Transverse colon (tissue), 4 donors: ENCODE measurements at regions not wholly inside any gene's neighbourhood (a gene's known extent, or its start where the extent isn't known, plus 50 kb on each side); places are given as distances from the start of the nearest gene placed in this dataset.

Experiments used
- DNase-seq: peaks from one replicate; pipeline ENCODE4 v3.0.0-alpha.2; 2019
- H3K27ac ChIP-seq, 4 donors: fragments of 200-600 bp; sonication (generic); 2 replicates each; pipeline ENCODE4 v1.5.1; 2016 to 2018; ENCODE audit warnings: inconsistent platforms in 4 of 4
- H3K27me3 ChIP-seq: fragments of 200-600 bp; sonication (generic); 2 replicates; pipeline ENCODE4 v1.5.1; 2017; ENCODE audit warnings: inconsistent platforms
- H3K36me3 ChIP-seq, 4 donors: fragments of 200-600 bp; sonication (generic); 2 replicates each; pipeline ENCODE4 v1.5.1; 2017 to 2019; ENCODE audit warnings: inconsistent platforms in 4 of 4
- H3K4me1 ChIP-seq, 4 donors: fragments of 200-600 bp; sonication (generic); 2 replicates each; pipeline ENCODE4 v1.5.1; 2017 to 2020; ENCODE audit warnings: inconsistent platforms in 4 of 4
- H3K4me3 ChIP-seq, 4 donors: fragments of 200-600 bp; sonication (generic); 1 replicate in 1 of 4; 2 replicates in 3 of 4; pipeline versions ENCODE4 v1.5.1 to v1.6.1; 2017 to 2019; ENCODE audit warnings: inconsistent platforms in 4 of 4
- H3K9me3 ChIP-seq, 2 donors: fragments of 200-600 bp; sonication (generic); 2 replicates each; pipeline ENCODE4 v1.5.1; 2017 to 2019; ENCODE audit warnings: inconsistent platforms in 2 of 2
- CTCF ChIP-seq, 5 experiments: fragments of 200-600 bp in 3 of 5; fragments of 450-650 bp in 2 of 5; sonication (generic) in 3 of 5; IDR thresholded peaks; 1 replicate in 2 of 5; 2 replicates in 3 of 5; pipeline ENCODE4 v1.5.1; 2016 to 2017; ENCODE audit warnings: antibody characterized with exemption in 5 of 5, inconsistent platforms in 3 of 5, mild to moderate bottlenecking in 2 of 5, moderate library complexity in 1 of 5
- EP300 ChIP-seq: sonication (generic); formaldehyde crosslinking; IDR thresholded peaks from one replicate; pipeline ENCODE4 v1.6.1; 2017; ENCODE audit warnings: antibody characterized with exemption, low read depth
- POLR2A ChIP-seq: fragments of 450-650 bp; IDR thresholded peaks from one replicate; pipeline ENCODE4 v1.6.1; 2016; ENCODE audit warnings: antibody characterized with exemption, mild to moderate bottlenecking, moderate library complexity
- POLR2AphosphoS5 ChIP-seq, 3 donors: sonication (generic); formaldehyde crosslinking; IDR thresholded peaks; one replicate each; pipeline ENCODE4 v1.6.1; 2016; ENCODE audit warnings: antibody characterized with exemption in 3 of 3
- WGBS, 2 donors: methylation state at CpG; one replicate each; pipeline ENCODE4 v1.1.5; 2018; ENCODE audit warnings: low coverage in 1 of 2; 5-methylcytosine and 5-hydroxymethylcytosine counted together
- in situ Hi-C, 4 donors: fragments of 200-750 bp; cut with MboI; loops; one replicate each; pipeline versions ENCODE4 v1.15.0 to v1.15.1; 2017; ENCODE audit warnings: low sequenced_read_pairs in 3 of 4, low pct_ligation_motif_present in 1 of 4, low pct_unique_long_range_greater_than_20kb in 1 of 4
- intact Hi-C: fragments of 100-400 bp; cut with DNase I; formaldehyde crosslinking; loops from one replicate; pipeline ENCODE4 v1.15.1; 2023; ENCODE audit warnings: low total_unique reads

GRCh38 chr4:175419236-175419718, 392.8 kb downstream of the GPM6A start:
- 69 to 71% methylated on average over 2 of the region's 2 CpGs for WGBS, 2 donors
- H3K27me3 ChIP-seq = no peaks in the 10 kb centered on the region
- H3K4me3 ChIP-seq = no peak overlapping the region
- TF ChIP-seq EP300 = no peak
- TF ChIP-seq POLR2A = no peak
- TF ChIP-seq CTCF (IDR thresholded peaks at IDR 0.05) = no peak
- no peak for TF ChIP-seq POLR2AphosphoS5 (IDR thresholded peaks at IDR 0.05)
- H3K27ac ChIP-seq = no peak overlapping the region
- in situ Hi-C loops (no loop called here), intact Hi-C loops (no loop called here)
- no peaks in the 10 kb centered on the region for H3K36me3 ChIP-seq
- H3K4me1 ChIP-seq = no peaks in the 10 kb centered on the region
- DNase-seq = no peak
- H3K9me3 ChIP-seq = peaks cover 3 to 9% of the 10 kb centered on the region in 2 donors

- intact Hi-C loops (no loop called here), in situ Hi-C loops (no loop called here)
- 44 to 46% methylated on average over 3 of the region's 3 CpGs for WGBS, 2 donors
- no peak for TF ChIP-seq POLR2A
- TF ChIP-seq EP300 = no peak
- no peak for TF ChIP-seq CTCF (IDR thresholded peaks at IDR 0.05)
- no peak for TF ChIP-seq POLR2AphosphoS5 (IDR thresholded peaks at IDR 0.05)
- no peaks in the 10 kb centered on the region for H3K4me1 ChIP-seq
- no peaks in the 10 kb centered on the region for H3K36me3 ChIP-seq
- no peak overlapping the region for H3K4me3 ChIP-seq
- H3K9me3 ChIP-seq = peaks cover 0 to 5% of the 10 kb centered on the region in 2 donors
- no peaks in the 10 kb centered on the region for H3K27me3 ChIP-seq
- H3K27ac ChIP-seq = no peak overlapping the region
- no peak for DNase-seq
Observed at GRCh38 chr4:175421506-175421905, 390.6 kb downstream of the GPM6A start.

- TF ChIP-seq POLR2A (no peak), POLR2AphosphoS5 (IDR thresholded peaks at IDR 0.05) (no peak), EP300 (no peak), CTCF (IDR thresholded peaks at IDR 0.05) (no peak)
- Histone ChIP-seq H3K9me3 (peaks cover 0 to 2% of the 10 kb centered on the region in 2 donors), H3K36me3 (no peaks in the 10 kb centered on the region), H3K27me3 (no peaks in the 10 kb centered on the region), H3K27ac (no peak overlapping the region), H3K4me1 (no peaks in the 10 kb centered on the region), H3K4me3 (no peak overlapping the region)
- no peak for DNase-seq
- WGBS, 2 donors = 70 to 79% methylated on average over 2 of the region's 2 CpGs
- intact Hi-C loops (no loop called here), in situ Hi-C loops (no loop called here)
Observed at GRCh38 chr4:175422331-175422730, 389.7 kb downstream of the GPM6A start.

- H3K27me3 ChIP-seq = no peaks in the 10 kb centered on the region
- H3K9me3 ChIP-seq = peaks cover 0 to 2% of the 10 kb centered on the region in 2 donors
- no peaks in the 10 kb centered on the region for H3K36me3 ChIP-seq
- 62 to 67% methylated on average over 1 to 4 of the region's 4 CpGs for WGBS, 2 donors
- in situ Hi-C loops = no loop called here
- no peak for TF ChIP-seq CTCF (IDR thresholded peaks at IDR 0.05)
- TF ChIP-seq POLR2A = no peak
- no peak for TF ChIP-seq POLR2AphosphoS5 (IDR thresholded peaks at IDR 0.05)
- no peak for TF ChIP-seq EP300
- no peak overlapping the region for H3K27ac ChIP-seq
- no peak for DNase-seq
- no peaks in the 10 kb centered on the region for H3K4me1 ChIP-seq
- intact Hi-C loops = no loop called here
- H3K4me3 ChIP-seq = no peak overlapping the region
Observed at GRCh38 chr4:175424111-175424510, 388.0 kb downstream of the GPM6A start.
